Cardiac muscle cell (in vitro differentiated cells and primary cell): ENCODE measurements at regions not wholly inside any gene's neighbourhood (a gene's known extent, or its start where the extent isn't known, plus 50 kb on each side); places are given as distances from the start of the nearest gene placed in this dataset.

ENCODE experiments used
- DNase-seq, 2 donors: peaks; one replicate each; pipeline versions ENCODE4 v3.0.0 to v3.0.0-alpha.2; 2010 to 2017; ENCODE audit warnings: low read depth in 1 of 2, low spot score in 1 of 2
- H3K27ac ChIP-seq: fragments of 200-600 bp; sonication (generic); 2 replicates; pipeline ENCODE4 v1.5.1; 2016
- H3K27me3 ChIP-seq: fragments of 200-600 bp; sonication (generic); 2 replicates; pipeline ENCODE4 v1.6.0; 2016; ENCODE audit warnings: control low read depth
- H3K36me3 ChIP-seq: fragments of 200-600 bp; sonication (generic); 2 replicates; pipeline ENCODE4 v1.5.1; 2016; ENCODE audit warnings: control low read depth
- H3K4me1 ChIP-seq: fragments of 200-600 bp; sonication (generic); 2 replicates; pipeline ENCODE4 v1.8.1; 2017; ENCODE audit warnings: low read depth, mild to moderate bottlenecking, mixed run types
- H3K4me3 ChIP-seq: fragments of 200-600 bp; sonication (generic); 2 replicates; pipeline ENCODE4 v1.5.1; 2016; ENCODE audit warnings: mild to moderate bottlenecking
- H3K9me3 ChIP-seq: fragments of 200-600 bp; sonication (generic); 2 replicates; pipeline ENCODE4 v1.5.1; 2017; ENCODE audit warnings: low read depth, mild to moderate bottlenecking, control low read depth
- TF ChIP-seq, protein P1 (sequence below): IDR thresholded peaks from 2 replicates; pipeline ENCODE4 v1.5.1; 2012; ENCODE audit warnings: low read depth, mild to moderate bottlenecking, low read length

DNA sequence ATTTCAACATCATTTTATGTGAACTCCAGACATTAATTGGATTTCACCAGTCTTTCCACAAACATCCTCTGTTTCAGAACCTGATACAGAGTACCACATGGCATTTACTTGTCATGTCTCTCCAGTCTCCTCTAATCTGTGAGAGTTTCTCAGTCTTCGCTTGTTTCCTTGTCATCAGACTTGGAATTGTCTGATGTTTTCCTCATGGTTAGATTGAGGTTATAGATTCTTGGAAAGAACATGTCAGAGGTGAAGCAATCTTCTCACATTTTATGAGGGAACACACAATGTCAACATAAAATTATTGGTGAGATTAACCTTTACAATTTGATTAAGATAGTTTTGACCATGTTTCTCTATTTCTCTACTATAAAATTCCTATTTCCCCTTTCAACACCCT, 74.9 kb upstream of the TMPRSS15 start:
- Histone ChIP-seq H3K9me3 (no peaks in the 10 kb centered on the region), H3K27me3 (no peaks in the 10 kb centered on the region), H3K4me1 (no peaks in the 10 kb centered on the region), H3K4me3 (no peak overlapping the region), H3K36me3 (no peaks in the 10 kb centered on the region), H3K27ac (no peak overlapping the region)
- DNase-seq = no peak
- TF ChIP-seq, protein P1, sequence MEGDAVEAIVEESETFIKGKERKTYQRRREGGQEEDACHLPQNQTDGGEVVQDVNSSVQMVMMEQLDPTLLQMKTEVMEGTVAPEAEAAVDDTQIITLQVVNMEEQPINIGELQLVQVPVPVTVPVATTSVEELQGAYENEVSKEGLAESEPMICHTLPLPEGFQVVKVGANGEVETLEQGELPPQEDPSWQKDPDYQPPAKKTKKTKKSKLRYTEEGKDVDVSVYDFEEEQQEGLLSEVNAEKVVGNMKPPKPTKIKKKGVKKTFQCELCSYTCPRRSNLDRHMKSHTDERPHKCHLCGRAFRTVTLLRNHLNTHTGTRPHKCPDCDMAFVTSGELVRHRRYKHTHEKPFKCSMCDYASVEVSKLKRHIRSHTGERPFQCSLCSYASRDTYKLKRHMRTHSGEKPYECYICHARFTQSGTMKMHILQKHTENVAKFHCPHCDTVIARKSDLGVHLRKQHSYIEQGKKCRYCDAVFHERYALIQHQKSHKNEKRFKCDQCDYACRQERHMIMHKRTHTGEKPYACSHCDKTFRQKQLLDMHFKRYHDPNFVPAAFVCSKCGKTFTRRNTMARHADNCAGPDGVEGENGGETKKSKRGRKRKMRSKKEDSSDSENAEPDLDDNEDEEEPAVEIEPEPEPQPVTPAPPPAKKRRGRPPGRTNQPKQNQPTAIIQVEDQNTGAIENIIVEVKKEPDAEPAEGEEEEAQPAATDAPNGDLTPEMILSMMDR = no peak

DNA sequence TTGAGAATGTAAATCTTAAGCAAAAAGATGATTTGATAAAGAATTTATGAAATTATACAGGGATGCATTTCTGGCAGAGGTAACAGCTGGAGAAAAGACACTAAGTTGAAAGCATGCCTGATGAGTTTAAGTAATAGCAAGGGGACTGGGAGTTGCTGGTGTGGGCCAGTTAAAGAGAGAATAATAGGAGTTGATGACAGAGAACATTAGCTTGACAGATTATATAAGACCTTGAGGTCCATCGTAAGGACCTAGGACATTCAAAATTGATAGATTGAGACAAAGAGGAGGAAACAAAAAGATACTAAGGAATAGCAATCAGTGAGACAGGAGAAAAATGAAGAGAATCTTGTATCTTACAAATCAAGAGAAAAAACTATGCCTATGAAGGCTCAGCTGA, 84.7 kb upstream of the TMPRSS15 start:
- DNase-seq = no peak
- Histone ChIP-seq H3K27ac (no peak overlapping the region), H3K4me1 (no peaks in the 10 kb centered on the region), H3K4me3 (no peak overlapping the region), H3K36me3 (no peaks in the 10 kb centered on the region), H3K9me3 (no peaks in the 10 kb centered on the region), H3K27me3 (no peaks in the 10 kb centered on the region)
- TF ChIP-seq, protein P1 = no peak

DNA sequence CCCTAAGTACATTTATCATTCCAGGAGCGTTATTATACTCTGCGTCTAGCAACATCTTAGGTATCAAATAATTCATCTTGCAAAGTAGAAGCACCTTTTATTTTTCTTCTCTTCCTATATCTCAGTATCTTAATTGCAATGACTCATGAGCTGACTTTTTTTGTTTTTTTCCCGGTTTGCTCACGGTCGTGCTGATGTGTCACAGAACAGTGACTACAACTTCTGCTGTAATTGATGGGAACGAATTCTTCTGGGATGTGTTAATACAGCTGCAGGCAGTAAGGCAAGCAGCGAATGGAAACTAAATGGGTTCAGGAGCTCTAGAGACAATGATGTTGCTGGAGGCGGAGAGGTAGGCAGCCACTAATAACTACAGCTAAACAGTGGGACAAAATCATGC, 89.8 kb upstream of the TMPRSS15 start:
- TF ChIP-seq, protein P1 = no peak
- Histone ChIP-seq H3K4me1 (no peaks in the 10 kb centered on the region), H3K36me3 (no peaks in the 10 kb centered on the region), H3K27ac (no peak overlapping the region), H3K27me3 (no peaks in the 10 kb centered on the region), H3K4me3 (no peak overlapping the region), H3K9me3 (no peaks in the 10 kb centered on the region)
- DNase-seq = no peak

- no peak overlapping the region for H3K4me3 ChIP-seq
- H3K4me1 ChIP-seq = no peaks in the 10 kb centered on the region
- no peak for DNase-seq
- H3K9me3 ChIP-seq = no peaks in the 10 kb centered on the region
- TF ChIP-seq, protein P1 = no peak
- no peaks in the 10 kb centered on the region for H3K36me3 ChIP-seq
- no peaks in the 10 kb centered on the region for H3K27me3 ChIP-seq
- no peak overlapping the region for H3K27ac ChIP-seq
Measured at GRCh38 chr21:18495523-18495922, 91.9 kb upstream of the TMPRSS15 start.

DNA sequence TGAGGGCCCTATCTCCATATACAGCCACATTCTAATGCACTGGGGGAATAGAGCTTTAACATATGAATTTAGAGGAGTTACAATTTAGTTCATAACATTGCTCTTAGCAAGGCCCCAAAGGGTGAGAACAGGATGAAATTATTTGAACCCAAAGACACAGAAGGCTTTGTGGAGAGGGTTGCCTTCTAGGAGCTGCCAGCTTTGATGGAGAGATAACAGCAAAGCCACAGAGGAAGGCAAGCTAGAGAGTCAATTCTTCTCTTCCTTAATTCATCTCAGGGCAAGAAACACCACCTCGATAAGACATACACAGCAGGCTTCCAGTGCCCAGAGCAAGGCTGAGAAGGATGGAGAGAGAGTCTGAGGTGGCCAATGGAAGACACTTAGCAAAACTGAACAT, 94.8 kb upstream of the TMPRSS15 start:
- H3K27ac ChIP-seq = no peak overlapping the region
- TF ChIP-seq, protein P1 = no peak
- no peaks in the 10 kb centered on the region for H3K4me1 ChIP-seq
- no peak for DNase-seq
- no peaks in the 10 kb centered on the region for H3K36me3 ChIP-seq
- no peak overlapping the region for H3K4me3 ChIP-seq
- H3K27me3 ChIP-seq = no peaks in the 10 kb centered on the region
- H3K9me3 ChIP-seq = no peaks in the 10 kb centered on the region
